Uterus (tissue), 2 donors: ENCODE measurements at regions not wholly inside any gene's neighbourhood (a gene's known extent, or its start where the extent isn't known, plus 50 kb on each side); places are given as distances from the start of the nearest gene placed in this dataset.

ENCODE experiments used
- CTCF ChIP-seq, 4 experiments: fragments of 200-600 bp in 2 of 4; fragments of 450-650 bp in 2 of 4; sonication (generic) in 2 of 4; IDR thresholded peaks; one replicate each; pipeline ENCODE4 v1.5.1; 2016 to 2019; ENCODE audit warnings: antibody characterized with exemption in 4 of 4, mild to moderate bottlenecking in 2 of 4, moderate library complexity in 1 of 4
- POLR2A ChIP-seq, 2 donors: fragments of 450-650 bp; IDR thresholded peaks; one replicate each; pipeline ENCODE4 v1.6.1; 2016; ENCODE audit warnings: antibody characterized with exemption in 2 of 2, mild to moderate bottlenecking in 1 of 2, moderate library complexity in 1 of 2

- TF ChIP-seq CTCF (IDR thresholded peaks at IDR 0.05), result no peak
- TF ChIP-seq POLR2A (IDR thresholded peaks at IDR 0.05), result no peak
Measured at GRCh38 chr22:47997052-47997590, 1234.7 kb downstream of the TBC1D22A start.
